Erythroblast (primary cell): ENCODE measurements at regions not wholly inside any gene's neighbourhood (a gene's known extent, or its start where the extent isn't known, plus 50 kb on each side); places are given as distances from the start of the nearest gene placed in this dataset.

Experiments
- GATA1 ChIP-seq: IDR thresholded peaks from 2 replicates; pipeline ENCODE4 v1.6.1; 2011; ENCODE audit warnings: low read depth, mild to moderate bottlenecking, control low read depth, low read length, moderate library complexity
- POLR2A ChIP-seq: IDR thresholded peaks from 2 replicates; pipeline ENCODE4 v1.6.1; 2011; ENCODE audit warnings: mild to moderate bottlenecking, low read length

GRCh38 chr16:7772722-7773121 is 440.1 kb downstream of the RBFOX1 start:
- TF ChIP-seq POLR2A (no peak), GATA1 (no peak)
